ENCODE measurements at regions not wholly inside any gene's neighbourhood (a gene's known extent, or its start where the extent isn't known, plus 50 kb on each side); places are given as distances from the start of the nearest gene placed in this dataset.

DNA sequence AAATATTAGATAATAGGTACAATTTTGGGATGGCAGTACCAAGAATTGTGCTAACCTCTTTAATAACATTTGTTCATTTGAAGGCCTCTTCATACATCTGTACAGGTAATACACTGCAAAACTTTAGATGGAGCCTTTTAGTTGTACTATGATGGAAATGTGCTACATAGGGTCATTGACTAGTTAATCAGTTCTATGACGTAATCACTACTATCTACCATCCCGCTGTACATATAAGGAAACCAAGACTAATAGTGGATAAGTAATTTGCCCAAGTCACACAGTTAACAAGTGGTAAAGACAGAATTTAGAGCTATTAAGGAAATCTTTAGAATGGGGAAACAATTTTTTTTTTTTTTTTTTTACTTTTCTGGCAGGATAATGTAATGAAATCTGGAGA, 521.3 kb downstream of the TUSC7 start:
- H3K79me1 ChIP-seq (ENCODE audit: low read length), result no peaks in the 10 kb centered on the region
- H2BK120ac ChIP-seq (ENCODE audit: insufficient read depth, low read length, poor library complexity), result no peak overlapping the region
- no peak overlapping the region for H2BK12ac ChIP-seq (ENCODE audit: low read length)
- H3K23ac ChIP-seq (ENCODE audit: low read length), result no peak overlapping the region
- H3K14ac ChIP-seq (ENCODE audit: low read length), result no peak overlapping the region
- no peaks in the 10 kb centered on the region for H3K36me3 ChIP-seq (ENCODE audit: control insufficient read depth in 1 of 2, insufficient read depth in 2 of 2, low read length in 2 of 2)
- no peaks in the 10 kb centered on the region for H3K9me3 ChIP-seq (ENCODE audit: insufficient read depth, low read depth, low read length)
- no peaks in the 10 kb centered on the region for H3K27me3 ChIP-seq (ENCODE audit: insufficient read depth, low read length)
- H3K79me2 ChIP-seq (ENCODE audit: control insufficient read depth, insufficient read depth, low read length, poor library complexity), result no peaks in the 10 kb centered on the region
- H3K9ac ChIP-seq (ENCODE audit: low read length), result no peak overlapping the region
- no peak overlapping the region for H2AFZ ChIP-seq (ENCODE audit: insufficient read depth, low read length, poor library complexity)
- H2AK5ac ChIP-seq (ENCODE audit: low read length), result no peak overlapping the region
- H4K91ac ChIP-seq (ENCODE audit: low read depth, low read length), result no peak overlapping the region
- no peak for DNase-seq
- no peak overlapping the region for H2BK5ac ChIP-seq (ENCODE audit: low read depth, low read length, poor library complexity)
- no peak overlapping the region for H3K4me3 ChIP-seq (ENCODE audit: low read depth, low read length)
- H3K4me2 ChIP-seq (ENCODE audit: low read length), result no peak overlapping the region
- H3K4me1 ChIP-seq (ENCODE audit: control insufficient read depth in 1 of 2, insufficient read depth in 2 of 2, low read length in 2 of 2), result no peaks in the 10 kb centered on the region
- no peak overlapping the region for H4K12ac ChIP-seq (ENCODE audit: low read depth, low read length)
- WGBS (ENCODE audit: extremely low coverage, insufficient coverage, insufficient read length), result no CpG with 5 or more reads among the region's 2 CpGs
- no peak overlapping the region for H4K8ac ChIP-seq (ENCODE audit: low read depth, low read length)
- no peak overlapping the region for H3K4ac ChIP-seq (ENCODE audit: low read depth, low read length)
- H3K18ac ChIP-seq (ENCODE audit: low read length), result no peak overlapping the region
- no peak overlapping the region for H3K27ac ChIP-seq (ENCODE audit: low read depth, low read length)

- H2BK12ac ChIP-seq (ENCODE audit: low read length), result no peak overlapping the region
- no peaks in the 10 kb centered on the region for H3K79me2 ChIP-seq (ENCODE audit: control insufficient read depth, insufficient read depth, low read length, poor library complexity)
- no peak overlapping the region for H3K27ac ChIP-seq (ENCODE audit: low read depth, low read length)
- H4K91ac ChIP-seq (ENCODE audit: low read depth, low read length), result no peak overlapping the region
- H3K4me3 ChIP-seq (ENCODE audit: low read depth, low read length), result no peak overlapping the region
- H3K79me1 ChIP-seq (ENCODE audit: low read length), result no peaks in the 10 kb centered on the region
- no peak overlapping the region for H4K8ac ChIP-seq (ENCODE audit: low read depth, low read length)
- H3K18ac ChIP-seq (ENCODE audit: low read length), result no peak overlapping the region
- no CpG with 5 or more reads among the region's 1 CpG for WGBS (ENCODE audit: extremely low coverage, insufficient coverage, insufficient read length)
- H3K4ac ChIP-seq (ENCODE audit: low read depth, low read length), result no peak overlapping the region
- no peaks in the 10 kb centered on the region for H3K4me1 ChIP-seq (ENCODE audit: control insufficient read depth in 1 of 2, insufficient read depth in 2 of 2, low read length in 2 of 2)
- no peak overlapping the region for H2AK5ac ChIP-seq (ENCODE audit: low read length)
- DNase-seq, result no peak
- no peak overlapping the region for H2BK120ac ChIP-seq (ENCODE audit: insufficient read depth, low read length, poor library complexity)
- no peak overlapping the region for H3K23ac ChIP-seq (ENCODE audit: low read length)
- H3K14ac ChIP-seq (ENCODE audit: low read length), result no peak overlapping the region
- H2BK5ac ChIP-seq (ENCODE audit: low read depth, low read length, poor library complexity), result no peak overlapping the region
- no peaks in the 10 kb centered on the region for H3K27me3 ChIP-seq (ENCODE audit: insufficient read depth, low read length)
- no peak overlapping the region for H4K12ac ChIP-seq (ENCODE audit: low read depth, low read length)
- H2AFZ ChIP-seq (ENCODE audit: insufficient read depth, low read length, poor library complexity), result no peak overlapping the region
- H3K9ac ChIP-seq (ENCODE audit: low read length), result no peak overlapping the region
- H3K9me3 ChIP-seq (ENCODE audit: insufficient read depth, low read depth, low read length), result no peaks in the 10 kb centered on the region
- H3K36me3 ChIP-seq (ENCODE audit: control insufficient read depth in 1 of 2, insufficient read depth in 2 of 2, low read length in 2 of 2), result no peaks in the 10 kb centered on the region
- no peak overlapping the region for H3K4me2 ChIP-seq (ENCODE audit: low read length)
Measured at GRCh38 chr3:117234331-117234730, 524.8 kb downstream of the TUSC7 start.

DNA sequence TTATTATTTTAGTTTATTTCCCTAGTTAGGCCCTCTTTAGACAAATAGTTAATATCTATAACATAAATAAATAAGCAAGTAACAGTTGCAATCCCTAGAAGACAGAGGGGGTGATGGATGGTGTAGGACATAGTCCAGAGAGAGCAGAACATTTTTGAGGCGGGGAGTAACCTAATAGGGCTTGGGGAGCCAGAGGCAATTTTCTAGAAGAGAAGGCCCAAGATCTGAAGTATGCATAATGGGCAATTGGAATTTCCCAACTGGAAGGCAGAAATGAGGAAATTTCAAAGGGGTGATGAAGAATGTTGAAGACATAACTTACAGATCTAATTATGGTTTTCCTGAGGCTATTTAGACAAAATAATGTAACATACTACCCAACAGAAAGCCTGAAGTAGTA, 525.7 kb downstream of the TUSC7 start:
- H4K91ac ChIP-seq (ENCODE audit: low read depth, low read length), result no peak overlapping the region
- DNase-seq, result no peak
- no peaks in the 10 kb centered on the region for H3K9me3 ChIP-seq (ENCODE audit: insufficient read depth, low read depth, low read length)
- H3K18ac ChIP-seq (ENCODE audit: low read length), result no peak overlapping the region
- no peak overlapping the region for H4K12ac ChIP-seq (ENCODE audit: low read depth, low read length)
- no peaks in the 10 kb centered on the region for H3K79me2 ChIP-seq (ENCODE audit: control insufficient read depth, insufficient read depth, low read length, poor library complexity)
- no peaks in the 10 kb centered on the region for H3K27me3 ChIP-seq (ENCODE audit: insufficient read depth, low read length)
- no peak overlapping the region for H3K4ac ChIP-seq (ENCODE audit: low read depth, low read length)
- H3K79me1 ChIP-seq (ENCODE audit: low read length), result no peaks in the 10 kb centered on the region
- no peak overlapping the region for H2AK5ac ChIP-seq (ENCODE audit: low read length)
- H4K8ac ChIP-seq (ENCODE audit: low read depth, low read length), result no peak overlapping the region
- no peak overlapping the region for H2BK120ac ChIP-seq (ENCODE audit: insufficient read depth, low read length, poor library complexity)
- no peak overlapping the region for H2AFZ ChIP-seq (ENCODE audit: insufficient read depth, low read length, poor library complexity)
- no peak overlapping the region for H3K4me2 ChIP-seq (ENCODE audit: low read length)
- H3K9ac ChIP-seq (ENCODE audit: low read length), result no peak overlapping the region
- no peaks in the 10 kb centered on the region for H3K36me3 ChIP-seq (ENCODE audit: control insufficient read depth in 1 of 2, insufficient read depth in 2 of 2, low read length in 2 of 2)
- no peak overlapping the region for H3K14ac ChIP-seq (ENCODE audit: low read length)
- H3K4me1 ChIP-seq (ENCODE audit: control insufficient read depth in 1 of 2, insufficient read depth in 2 of 2, low read length in 2 of 2), result no peaks in the 10 kb centered on the region
- WGBS (ENCODE audit: extremely low coverage, insufficient coverage, insufficient read length), result no CpG with 5 or more reads among the region's 1 CpG
- H2BK5ac ChIP-seq (ENCODE audit: low read depth, low read length, poor library complexity), result no peak overlapping the region
- H3K4me3 ChIP-seq (ENCODE audit: low read depth, low read length), result no peak overlapping the region
- H3K23ac ChIP-seq (ENCODE audit: low read length), result no peak overlapping the region
- H2BK12ac ChIP-seq (ENCODE audit: low read length), result no peak overlapping the region
- H3K27ac ChIP-seq (ENCODE audit: low read depth, low read length), result no peak overlapping the region

- H3K4me3 ChIP-seq (ENCODE audit: low read depth, low read length), result no peak overlapping the region
Measured at GRCh38 chr3:117238806-117239205, 529.2 kb downstream of the TUSC7 start.

More at GRCh38 chr3:117238806-117239205, 529.2 kb downstream of the TUSC7 start:
- no peak overlapping the region for H3K27ac ChIP-seq (ENCODE audit: low read depth, low read length)
- no CpG with 5 or more reads among the region's 3 CpGs for WGBS (ENCODE audit: extremely low coverage, insufficient coverage, insufficient read length)
- H2BK120ac ChIP-seq (ENCODE audit: insufficient read depth, low read length, poor library complexity), result no peak overlapping the region
- H4K12ac ChIP-seq (ENCODE audit: low read depth, low read length), result no peak overlapping the region
- H3K18ac ChIP-seq (ENCODE audit: low read length), result no peak overlapping the region
- DNase-seq, result no peak
- no peak overlapping the region for H3K9ac ChIP-seq (ENCODE audit: low read length)
- no peaks in the 10 kb centered on the region for H3K4me1 ChIP-seq (ENCODE audit: control insufficient read depth in 1 of 2, insufficient read depth in 2 of 2, low read length in 2 of 2)
- no peaks in the 10 kb centered on the region for H3K79me2 ChIP-seq (ENCODE audit: control insufficient read depth, insufficient read depth, low read length, poor library complexity)
- no peak overlapping the region for H2AFZ ChIP-seq (ENCODE audit: insufficient read depth, low read length, poor library complexity)
- H3K9me3 ChIP-seq (ENCODE audit: insufficient read depth, low read depth, low read length), result no peaks in the 10 kb centered on the region
- H2AK5ac ChIP-seq (ENCODE audit: low read length), result no peak overlapping the region
- H3K23ac ChIP-seq (ENCODE audit: low read length), result no peak overlapping the region
- no peak overlapping the region for H3K4me2 ChIP-seq (ENCODE audit: low read length)
- no peak overlapping the region for H2BK12ac ChIP-seq (ENCODE audit: low read length)
- no peak overlapping the region for H3K4ac ChIP-seq (ENCODE audit: low read depth, low read length)
- H3K36me3 ChIP-seq (ENCODE audit: control insufficient read depth in 1 of 2, insufficient read depth in 2 of 2, low read length in 2 of 2), result no peaks in the 10 kb centered on the region
- H3K14ac ChIP-seq (ENCODE audit: low read length), result no peak overlapping the region
- H2BK5ac ChIP-seq (ENCODE audit: low read depth, low read length, poor library complexity), result no peak overlapping the region
- H3K79me1 ChIP-seq (ENCODE audit: low read length), result no peaks in the 10 kb centered on the region
- H3K27me3 ChIP-seq (ENCODE audit: insufficient read depth, low read length), result no peaks in the 10 kb centered on the region
- H4K91ac ChIP-seq (ENCODE audit: low read depth, low read length), result no peak overlapping the region
- no peak overlapping the region for H4K8ac ChIP-seq (ENCODE audit: low read depth, low read length)

Data from trophoblast cell (in vitro differentiated cells and primary cell).